IMR-90 (cell line): ENCODE measurements at regions not wholly inside any gene's neighbourhood (a gene's known extent, or its start where the extent isn't known, plus 50 kb on each side); places are given as distances from the start of the nearest gene placed in this dataset.

Source experiments
- ATAC-seq: fragments of 200-7000 bp; cut with Tn5 transposase; 2 replicates; pipeline ENCODE4 v1.9.1; 2020; ENCODE audit warnings: low read depth, mild to moderate bottlenecking, moderate library complexity
- BruUV-seq: library from RNA; stranded (reverse); fragments of 400-500 nt; replicated peaks from 2 replicates; lab custom pipeline; 2021; lab: Mats Ljungman, UMichigan
- CTCF ChIA-PET: fragments of 300-600 bp; formaldehyde crosslinking; extraction: SDS; loops from one replicate; lab custom pipeline; 2021; ENCODE audit warnings: antibody characterized with exemption; lab: Yijun Ruan, JAX
- POLR2A ChIA-PET: fragments of 300-600 bp; sonication (Branson Sonifier 250); formaldehyde crosslinking; loops from one replicate; lab custom pipeline; 2022; ENCODE audit warnings: antibody characterized with exemption; ENCODE audit not compliant: unreplicated experiment; lab: Charles Lee
- DNase-seq: peaks from one replicate; pipeline ENCODE4 v3.0.0; 2013
- H2AFZ ChIP-seq: replicated peaks from 2 replicates; pipeline ENCODE3; 2013; ENCODE audit warnings: low read length, mild to moderate bottlenecking; ENCODE audit not compliant: poor library complexity
- H2AK5ac ChIP-seq: 2 replicates; pipeline ENCODE4 v1.6.1; 2013; ENCODE audit warnings: low read depth, low read length, inconsistent platforms
- H2AK9ac ChIP-seq: replicated peaks from 2 replicates; pipeline ENCODE3; 2013; ENCODE audit warnings: mild to moderate bottlenecking, low read depth, low read length, moderate library complexity; ENCODE audit not compliant: poor library complexity
- H2BK120ac ChIP-seq: 2 replicates; pipeline ENCODE4 v1.6.1; 2013; ENCODE audit warnings: low read depth, low read length, inconsistent platforms
- H2BK15ac ChIP-seq: 3 replicates; pipeline ENCODE4 v1.6.1; 2013; ENCODE audit warnings: low read depth, low read length, inconsistent platforms
- H2BK20ac ChIP-seq: 2 replicates; pipeline ENCODE4 v1.6.1; 2013; ENCODE audit warnings: low read depth, mild to moderate bottlenecking, inconsistent platforms, low read length, moderate library complexity
- H2BK5ac ChIP-seq: 2 replicates; pipeline ENCODE4 v1.6.1; 2013; ENCODE audit warnings: mild to moderate bottlenecking, low read depth, low read length, inconsistent platforms; ENCODE audit not compliant: poor library complexity, severe bottlenecking
- H3K14ac ChIP-seq: replicated peaks from 2 replicates; pipeline ENCODE4 v1.6.1; 2013; ENCODE audit warnings: low read depth, low read length, inconsistent platforms
- H3K18ac ChIP-seq: 2 replicates; pipeline ENCODE4 v1.6.1; 2013; ENCODE audit warnings: low read depth, low read length, control low read depth
- H3K23ac ChIP-seq: 2 replicates; pipeline ENCODE4 v1.6.1; 2013; ENCODE audit warnings: low read depth, low read length, inconsistent platforms
- H3K27ac ChIP-seq: 2 replicates; pipeline ENCODE4 v1.5.1; 2013; ENCODE audit warnings: mild to moderate bottlenecking, control low read depth, low read length; ENCODE audit not compliant: insufficient read depth
- H3K27me3 ChIP-seq: 2 replicates; pipeline ENCODE4 v1.6.1; 2013; ENCODE audit warnings: low read length; ENCODE audit not compliant: control insufficient read depth, insufficient read depth
- H3K36me3 ChIP-seq: 2 replicates; pipeline ENCODE4 v1.6.1; 2013; ENCODE audit warnings: low read length, mixed read lengths; ENCODE audit not compliant: control insufficient read depth, insufficient read depth
- H3K4ac ChIP-seq: 2 replicates; pipeline ENCODE4 v1.6.1; 2013; ENCODE audit warnings: low read depth, low read length, inconsistent platforms
- H3K4me1 ChIP-seq: 2 replicates; pipeline ENCODE4 v1.6.1; 2013; ENCODE audit warnings: low read length, mixed read lengths; ENCODE audit not compliant: control insufficient read depth, insufficient read depth
- H3K4me2 ChIP-seq: 2 replicates; pipeline ENCODE4 v1.6.1; 2013; ENCODE audit warnings: low read depth, mild to moderate bottlenecking, control low read depth, low read length, moderate library complexity
- H3K4me3 ChIP-seq: 2 replicates; pipeline ENCODE4 v1.5.1; 2013; ENCODE audit warnings: low read depth, mild to moderate bottlenecking, control low read depth, low read length, moderate library complexity; ENCODE audit not compliant: insufficient read depth
- H3K56ac ChIP-seq: 2 replicates; pipeline ENCODE4 v1.6.1; 2013; ENCODE audit warnings: low read length, inconsistent platforms; ENCODE audit not compliant: insufficient read depth; ENCODE audit errors: extremely low read depth
- H3K79me1 ChIP-seq, 2 experiments: 2 replicates each; pipeline ENCODE4 v1.6.1; 2013; ENCODE audit warnings: low read length in 2 of 2, inconsistent platforms in 1 of 2, low read depth in 1 of 2
- H3K9ac ChIP-seq: 2 replicates; pipeline ENCODE4 v1.6.1; 2013; ENCODE audit warnings: low read depth, low read length, control low read depth
- H3K9me1 ChIP-seq: 2 replicates; pipeline ENCODE4 v1.6.1; 2013; ENCODE audit warnings: low read length, inconsistent platforms; ENCODE audit not compliant: insufficient read depth
- H3K9me3 ChIP-seq: 2 replicates; pipeline ENCODE4 v1.6.1; 2013; ENCODE audit warnings: low read length; ENCODE audit not compliant: control insufficient read depth, insufficient read depth
- H4K20me1 ChIP-seq: 2 replicates; pipeline ENCODE4 v1.6.1; 2013; ENCODE audit warnings: low read length, inconsistent platforms; ENCODE audit not compliant: insufficient read depth
- H4K5ac ChIP-seq: 2 replicates; pipeline ENCODE4 v1.6.1; 2013; ENCODE audit warnings: mild to moderate bottlenecking, low read depth, low read length, control low read depth
- H4K8ac ChIP-seq, 2 experiments: 2 replicates each; pipeline ENCODE4 v1.6.1; 2013; ENCODE audit warnings: low read depth in 2 of 2, low read length in 2 of 2, control low read depth in 1 of 2, inconsistent platforms in 1 of 2
- H4K91ac ChIP-seq: 2 replicates; pipeline ENCODE4 v1.6.1; 2013; ENCODE audit warnings: low read depth, low read length, inconsistent platforms; ENCODE audit not compliant: insufficient read depth
- BHLHE40 ChIP-seq: fragments of 150-350 bp; IDR thresholded peaks from 2 replicates; pipeline ENCODE4 v1.6.1; 2016; ENCODE audit warnings: mild to moderate bottlenecking, low read depth, low read length
- CEBPB ChIP-seq: IDR thresholded peaks from 2 replicates; pipeline ENCODE4 v1.6.1; 2012; ENCODE audit warnings: low read depth, low read length, improper control_type of control experiment
- FOS ChIP-seq: fragments of 150-350 bp; IDR thresholded peaks from 2 replicates; pipeline ENCODE4 v1.6.1; 2016; ENCODE audit warnings: low read depth, low read length
- MAFK ChIP-seq: IDR thresholded peaks from 2 replicates; pipeline ENCODE4 v1.6.1; 2012; ENCODE audit warnings: low read depth, low read length, improper control_type of control experiment
- MXI1 ChIP-seq: IDR thresholded peaks from 2 replicates; pipeline ENCODE4 v1.6.1; 2012; ENCODE audit warnings: low read depth, mild to moderate bottlenecking, low read length, moderate library complexity, borderline replicate concordance
- NFE2L2 ChIP-seq: fragments of 150-350 bp; IDR thresholded peaks from 2 replicates; pipeline ENCODE4 v1.6.1; 2016; ENCODE audit warnings: low read depth, mild to moderate bottlenecking, low read length
- RCOR1 ChIP-seq: IDR thresholded peaks from 2 replicates; pipeline ENCODE4 v1.6.1; 2012; ENCODE audit warnings: mild to moderate bottlenecking, low read length, improper control_type of control experiment; ENCODE audit not compliant: insufficient replicate concordance
- USF2 ChIP-seq: fragments of 150-350 bp; IDR thresholded peaks from 2 replicates; pipeline ENCODE4 v1.6.1; 2017; ENCODE audit warnings: mild to moderate bottlenecking, antibody characterized with exemption, low read length, low read depth
- WGBS, 2 experiments: methylation state at CpG; one replicate each; pipeline versions ENCODE4 v1.1.5 to v1.1.7; 2013; ENCODE audit warnings: missing lambda C conversion rate in 2 of 2; ENCODE audit not compliant: insufficient read length in 1 of 2; ENCODE audit errors: extremely low coverage in 2 of 2; 5-methylcytosine and 5-hydroxymethylcytosine counted together
- dilution Hi-C: fragments of 300-500 bp; cut with HindIII; formaldehyde crosslinking; loops from one replicate; pipeline ENCODE4 v1.14.3; 2018; ENCODE audit warnings: low sequenced_read_pairs; ENCODE audit not compliant: unreplicated experiment
- in situ Hi-C: fragments of 300-500 bp; cut with MboI; formaldehyde crosslinking; loops from 3 replicates; pipeline ENCODE4 v1.14.3; 2019; ENCODE audit warnings: low sequenced_read_pairs, inconsistent platforms, mixed read lengths
- intact Hi-C: fragments of 100-400 bp; cut with micrococcal nuclease; formaldehyde crosslinking; loops from 2 replicates; pipeline ENCODE4 v1.10.0; 2022
- TF ChIP-seq, protein P1 (sequence below): fragments of 150-350 bp; IDR thresholded peaks from 2 replicates; pipeline ENCODE4 v1.6.1; 2016; ENCODE audit warnings: low read depth, mild to moderate bottlenecking, low read length, moderate library complexity, borderline replicate concordance
- TF ChIP-seq, protein P2 (sequence below): conservative IDR thresholded peaks from 2 replicates; pipeline ENCODE4 v1.5.1; 2012; ENCODE audit warnings: mild to moderate bottlenecking, low read depth, low read length, improper control_type of control experiment

DNA sequence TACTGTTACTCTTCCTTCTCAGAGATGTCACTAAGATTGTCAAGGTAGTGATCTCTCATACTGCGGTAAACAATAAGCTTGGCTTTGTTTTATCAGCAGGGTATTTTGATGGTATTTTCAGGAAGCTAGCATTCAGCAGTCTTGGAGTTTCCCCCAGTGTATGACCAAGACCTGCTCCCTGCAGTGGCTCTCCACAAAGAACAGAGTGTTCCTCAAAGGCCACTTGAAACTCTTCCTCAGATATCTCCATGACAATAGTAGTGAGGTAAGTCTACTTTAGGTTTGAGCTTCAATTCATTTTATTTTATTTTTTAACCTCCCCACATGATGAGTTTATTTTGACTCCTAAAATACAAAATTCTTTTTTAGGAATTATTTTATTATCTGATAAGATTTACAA is 74.0 kb upstream of the G2E3 start:
- no peak overlapping the region for H3K18ac ChIP-seq
- H3K56ac ChIP-seq: no peak overlapping the region
- H4K5ac ChIP-seq: no peak overlapping the region
- H3K27me3 ChIP-seq: no peaks in the 10 kb centered on the region
- H3K4ac ChIP-seq: no peak overlapping the region
- H2BK15ac ChIP-seq: no peak overlapping the region
- intact Hi-C loops (no loop called here), in situ Hi-C loops (no loop called here), dilution Hi-C loops (no loop called here)
- no peak overlapping the region for H2BK120ac ChIP-seq
- ATAC-seq: no peak
- WGBS, 2 experiments: no CpG with 5 or more reads among the region's 1 CpG
- no peak overlapping the region for H3K4me2 ChIP-seq
- no peak overlapping the region for H2BK5ac ChIP-seq
- BruUV-seq: no TSS peak
- H3K79me1 ChIP-seq: no peaks in the 10 kb centered on the region
- no peak overlapping the region for H2AK9ac ChIP-seq
- no peak overlapping the region for H2BK20ac ChIP-seq
- H3K36me3 ChIP-seq: no peaks in the 10 kb centered on the region
- DNase-seq: no peak
- no peak overlapping the region for H4K91ac ChIP-seq
- no peaks in the 10 kb centered on the region for H4K20me1 ChIP-seq
- H3K4me1 ChIP-seq: no peaks in the 10 kb centered on the region
- H3K14ac ChIP-seq: no peak overlapping the region
- no peaks in the 10 kb centered on the region for H3K9me1 ChIP-seq
- no peak overlapping the region for H3K23ac ChIP-seq
- H3K27ac ChIP-seq: no peak overlapping the region
- H4K8ac ChIP-seq: no peak overlapping the region
- no peaks in the 10 kb centered on the region for H3K9me3 ChIP-seq
- no peak overlapping the region for H2AFZ ChIP-seq
- TF ChIP-seq MXI1 (no peak), RCOR1 (no peak), CEBPB (no peak), USF2 (no peak), FOS (no peak), MAFK (no peak), NFE2L2 (no peak), BHLHE40 (no peak)
- TF ChIP-seq, protein P1, sequence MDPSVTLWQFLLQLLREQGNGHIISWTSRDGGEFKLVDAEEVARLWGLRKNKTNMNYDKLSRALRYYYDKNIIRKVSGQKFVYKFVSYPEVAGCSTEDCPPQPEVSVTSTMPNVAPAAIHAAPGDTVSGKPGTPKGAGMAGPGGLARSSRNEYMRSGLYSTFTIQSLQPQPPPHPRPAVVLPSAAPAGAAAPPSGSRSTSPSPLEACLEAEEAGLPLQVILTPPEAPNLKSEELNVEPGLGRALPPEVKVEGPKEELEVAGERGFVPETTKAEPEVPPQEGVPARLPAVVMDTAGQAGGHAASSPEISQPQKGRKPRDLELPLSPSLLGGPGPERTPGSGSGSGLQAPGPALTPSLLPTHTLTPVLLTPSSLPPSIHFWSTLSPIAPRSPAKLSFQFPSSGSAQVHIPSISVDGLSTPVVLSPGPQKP: no peak
- TF ChIP-seq, protein P2, sequence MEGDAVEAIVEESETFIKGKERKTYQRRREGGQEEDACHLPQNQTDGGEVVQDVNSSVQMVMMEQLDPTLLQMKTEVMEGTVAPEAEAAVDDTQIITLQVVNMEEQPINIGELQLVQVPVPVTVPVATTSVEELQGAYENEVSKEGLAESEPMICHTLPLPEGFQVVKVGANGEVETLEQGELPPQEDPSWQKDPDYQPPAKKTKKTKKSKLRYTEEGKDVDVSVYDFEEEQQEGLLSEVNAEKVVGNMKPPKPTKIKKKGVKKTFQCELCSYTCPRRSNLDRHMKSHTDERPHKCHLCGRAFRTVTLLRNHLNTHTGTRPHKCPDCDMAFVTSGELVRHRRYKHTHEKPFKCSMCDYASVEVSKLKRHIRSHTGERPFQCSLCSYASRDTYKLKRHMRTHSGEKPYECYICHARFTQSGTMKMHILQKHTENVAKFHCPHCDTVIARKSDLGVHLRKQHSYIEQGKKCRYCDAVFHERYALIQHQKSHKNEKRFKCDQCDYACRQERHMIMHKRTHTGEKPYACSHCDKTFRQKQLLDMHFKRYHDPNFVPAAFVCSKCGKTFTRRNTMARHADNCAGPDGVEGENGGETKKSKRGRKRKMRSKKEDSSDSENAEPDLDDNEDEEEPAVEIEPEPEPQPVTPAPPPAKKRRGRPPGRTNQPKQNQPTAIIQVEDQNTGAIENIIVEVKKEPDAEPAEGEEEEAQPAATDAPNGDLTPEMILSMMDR: no peak
- no peak overlapping the region for H3K4me3 ChIP-seq
- POLR2A ChIA-PET: no interaction called here
- no peak overlapping the region for H3K9ac ChIP-seq
- CTCF ChIA-PET: no interaction called here
- no peak overlapping the region for H2AK5ac ChIP-seq
